Tibial nerve (tissue), 3 donors: ENCODE measurements at regions not wholly inside any gene's neighbourhood (a gene's known extent, or its start where the extent isn't known, plus 50 kb on each side); places are given as distances from the start of the nearest gene placed in this dataset.

Experiments used
- CTCF ChIP-seq, 5 experiments: fragments of 200-600 bp in 3 of 5; fragments of 450-650 bp in 2 of 5; sonication (generic) in 3 of 5; IDR thresholded peaks; one replicate each; pipeline ENCODE4 v1.5.1; 2016 to 2019; ENCODE audit warnings: antibody characterized with exemption in 5 of 5, mild to moderate bottlenecking in 3 of 5, moderate library complexity in 2 of 5
- POLR2A ChIP-seq, 2 donors: fragments of 450-650 bp; IDR thresholded peaks; one replicate each; pipeline ENCODE4 v1.6.1; 2017; ENCODE audit warnings: antibody characterized with exemption in 2 of 2, mild to moderate bottlenecking in 2 of 2, moderate library complexity in 2 of 2

- TF ChIP-seq POLR2A (IDR thresholded peaks at IDR 0.05): no peak
- no peak for TF ChIP-seq CTCF (IDR thresholded peaks at IDR 0.05)
These were observed 766.7 kb downstream of the ZBBX start for GRCh38 chr3:166613365-166613764.
